H9 (cell line): ENCODE measurements at regions not wholly inside any gene's neighbourhood (a gene's known extent, or its start where the extent isn't known, plus 50 kb on each side); places are given as distances from the start of the nearest gene placed in this dataset.

Source experiments
- DNase-seq: peaks from one replicate; pipeline ENCODE4 v3.0.0-alpha.2; 2017
- H2AFZ ChIP-seq: one replicate; pipeline ENCODE4 v1.6.1; 2013; ENCODE audit warnings: mild to moderate bottlenecking, low read length, control low read depth, moderate library complexity
- H2AK5ac ChIP-seq: 2 replicates; pipeline ENCODE4 v1.6.1; 2013; ENCODE audit warnings: low read length, control low read depth, mixed read lengths; ENCODE audit not compliant: insufficient read length
- H2BK120ac ChIP-seq: one replicate; pipeline ENCODE4 v1.6.1; 2013; ENCODE audit warnings: low read depth, mild to moderate bottlenecking, low read length, control low read depth, inconsistent platforms; ENCODE audit not compliant: poor library complexity, severe bottlenecking
- H2BK12ac ChIP-seq: 2 replicates; pipeline ENCODE4 v1.6.1; 2013; ENCODE audit warnings: low read length, control low read depth, mixed read lengths, low read depth; ENCODE audit not compliant: insufficient read length
- H2BK15ac ChIP-seq: 2 replicates; pipeline ENCODE4 v1.6.1; 2013; ENCODE audit warnings: low read depth, low read length, control low read depth
- H2BK20ac ChIP-seq: one replicate; pipeline ENCODE4 v1.6.1; 2013; ENCODE audit warnings: low read depth, mild to moderate bottlenecking, low read length, control low read depth, inconsistent platforms; ENCODE audit not compliant: poor library complexity, severe bottlenecking
- H2BK5ac ChIP-seq: 2 replicates; pipeline ENCODE4 v1.6.1; 2013; ENCODE audit warnings: low read length, control low read depth, mixed read lengths; ENCODE audit not compliant: insufficient read length
- H3K14ac ChIP-seq: 2 replicates; pipeline ENCODE4 v1.6.1; 2013; ENCODE audit warnings: low read length, control low read depth; ENCODE audit not compliant: insufficient read depth
- H3K18ac ChIP-seq: 2 replicates; pipeline ENCODE4 v1.6.1; 2013; ENCODE audit warnings: low read depth, mild to moderate bottlenecking, mixed read lengths, low read length, control low read depth; ENCODE audit not compliant: insufficient read length
- H3K23ac ChIP-seq: 2 replicates; pipeline ENCODE4 v1.6.1; 2013; ENCODE audit warnings: low read length, control low read depth, mixed read lengths, low read depth; ENCODE audit not compliant: insufficient read length
- H3K23me2 ChIP-seq: 2 replicates; pipeline ENCODE4 v1.6.1; 2013; ENCODE audit warnings: low read depth, mild to moderate bottlenecking, mixed read lengths, low read length, control low read depth; ENCODE audit not compliant: insufficient read length, poor library complexity, severe bottlenecking
- H3K27ac ChIP-seq: 2 replicates; pipeline ENCODE4 v1.5.1; 2013; ENCODE audit warnings: low read length, control low read depth, mixed read lengths, low read depth; ENCODE audit not compliant: insufficient read length
- H3K27me3 ChIP-seq: 2 replicates; pipeline ENCODE4 v1.6.1; 2013; ENCODE audit warnings: low read length, control low read depth, inconsistent platforms; ENCODE audit not compliant: insufficient read depth
- H3K4ac ChIP-seq: 2 replicates; pipeline ENCODE4 v1.6.1; 2013; ENCODE audit warnings: low read depth, mild to moderate bottlenecking, control low read depth, inconsistent platforms, low read length, moderate library complexity
- H3K4me1 ChIP-seq: 2 replicates; pipeline ENCODE4 v1.6.1; 2013; ENCODE audit warnings: low read length, control low read depth, inconsistent platforms; ENCODE audit not compliant: insufficient read depth
- H3K4me2 ChIP-seq: 2 replicates; pipeline ENCODE4 v1.6.1; 2013; ENCODE audit warnings: low read length, control low read depth, mixed read lengths; ENCODE audit not compliant: insufficient read length, insufficient read depth
- H3K56ac ChIP-seq: 2 replicates; pipeline ENCODE4 v1.6.1; 2013; ENCODE audit warnings: low read depth, mild to moderate bottlenecking, mixed read lengths, low read length, control low read depth; ENCODE audit not compliant: insufficient read length
- H3K79me1 ChIP-seq: 2 replicates; pipeline ENCODE4 v1.6.1; 2013; ENCODE audit warnings: low read depth, mild to moderate bottlenecking, moderate library complexity, low read length, control low read depth, inconsistent platforms; ENCODE audit not compliant: insufficient read depth, poor library complexity, severe bottlenecking
- H3K79me2 ChIP-seq: 2 replicates; pipeline ENCODE4 v1.6.1; 2013; ENCODE audit warnings: low read length, control low read depth, inconsistent platforms; ENCODE audit not compliant: insufficient read depth
- H3K9ac ChIP-seq: 2 replicates; pipeline ENCODE4 v1.6.1; 2013; ENCODE audit warnings: low read length, control low read depth, mixed read lengths; ENCODE audit not compliant: insufficient read length; ENCODE audit errors: extremely low read depth
- H3K9me3 ChIP-seq: one replicate; pipeline ENCODE4 v1.6.1; 2013; ENCODE audit warnings: low read depth, low read length, inconsistent platforms; ENCODE audit not compliant: control insufficient read depth
- H3T11ph ChIP-seq: one replicate; pipeline ENCODE4 v1.6.1; 2013; ENCODE audit warnings: mild to moderate bottlenecking, low read length, control low read depth, inconsistent platforms
- H4K20me1 ChIP-seq: one replicate; pipeline ENCODE4 v1.6.1; 2013; ENCODE audit not compliant: control insufficient read depth, insufficient read length, insufficient read depth
- H4K5ac ChIP-seq: 2 replicates; pipeline ENCODE4 v1.6.1; 2013; ENCODE audit warnings: low read depth, mild to moderate bottlenecking, mixed read lengths, low read length, control low read depth; ENCODE audit not compliant: insufficient read length
- H4K8ac ChIP-seq: replicated peaks from 2 replicates; pipeline ENCODE4 v1.6.1; 2013; ENCODE audit warnings: low read length, control low read depth, mixed read lengths, low read depth; ENCODE audit not compliant: insufficient read length
- H4K91ac ChIP-seq: 2 replicates; pipeline ENCODE4 v1.6.1; 2013; ENCODE audit warnings: low read depth, mild to moderate bottlenecking, moderate library complexity, mixed read lengths, low read length, control low read depth; ENCODE audit not compliant: insufficient read length
- H3K27ac Mint-ChIP-seq, 3 experiments: 2 replicates in 2 of 3; 3 replicates in 1 of 3; pipeline ENCODE4 v1.8.0; 2020 to 2021; ENCODE audit warnings: mixed read lengths in 3 of 3, mild to moderate bottlenecking in 1 of 3, moderate library complexity in 1 of 3
- H3K27me3 Mint-ChIP-seq: 2 replicates; pipeline ENCODE4 v1.8.0; 2021; ENCODE audit warnings: low read depth, mild to moderate bottlenecking, moderate library complexity, mixed read lengths
- H3K36me3 Mint-ChIP-seq, 3 experiments: 2 replicates in 2 of 3; 3 replicates in 1 of 3; pipeline ENCODE4 v1.8.0; 2020 to 2021; ENCODE audit warnings: low read depth in 3 of 3, mixed read lengths in 3 of 3; ENCODE audit not compliant: insufficient read depth in 1 of 3
- H3K4me1 Mint-ChIP-seq, 2 experiments: 2 replicates each; pipeline ENCODE4 v1.8.0; 2020; ENCODE audit warnings: mixed read lengths in 2 of 2
- H3K4me3 Mint-ChIP-seq, 2 experiments: 2 replicates in 1 of 2; 3 replicates in 1 of 2; pipeline ENCODE4 v1.8.0; 2020 to 2021; ENCODE audit warnings: mild to moderate bottlenecking in 2 of 2, mixed read lengths in 2 of 2, moderate library complexity in 1 of 2
- H3K9me3 Mint-ChIP-seq, 2 experiments: 2 replicates in 1 of 2; 3 replicates in 1 of 2; pipeline ENCODE4 v1.8.0; 2020; ENCODE audit warnings: mild to moderate bottlenecking in 2 of 2, mixed read lengths in 2 of 2, moderate library complexity in 1 of 2
- WGBS: extraction: QIAGEN DNeasy Blood & Tissue Kit; methylation state at CpG from one replicate; pipeline ENCODE4 v1.1.7; 2013; ENCODE audit warnings: missing lambda C conversion rate, low lambda C conversion rate, mixed read lengths; ENCODE audit not compliant: insufficient read length; ENCODE audit errors: extremely low coverage; 5-methylcytosine and 5-hydroxymethylcytosine counted together
- TF ChIP-seq, protein P1 (sequence below): fragments of 200-600 bp; sonication (generic); conservative IDR thresholded peaks from 3 replicates; pipeline ENCODE4 v1.8.0; 2021; ENCODE audit warnings: antibody characterized with exemption, mild to moderate bottlenecking

DNA sequence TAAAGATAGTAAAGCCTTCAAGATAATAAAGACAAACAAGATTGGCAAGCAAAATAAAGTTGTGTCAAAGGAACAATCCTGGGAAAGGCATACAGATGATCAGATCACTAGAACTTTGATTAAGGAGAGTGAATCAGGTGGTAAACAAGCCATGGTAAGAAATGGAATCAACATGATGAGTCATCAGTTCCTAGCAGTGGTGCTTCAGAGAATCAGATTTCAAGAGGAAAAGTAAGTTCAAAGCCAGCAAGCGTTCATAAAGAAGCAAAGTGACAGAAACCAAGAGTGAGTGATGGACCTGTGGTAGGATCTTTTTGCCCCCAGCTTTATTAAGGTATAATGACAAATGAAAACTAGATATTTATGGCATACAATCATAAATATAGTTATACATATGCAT is 340.4 kb downstream of the TPBG start:
- H3K27me3 ChIP-seq = no peaks in the 10 kb centered on the region
- no peak overlapping the region for H2BK120ac ChIP-seq
- no peak overlapping the region for H2BK15ac ChIP-seq
- H3K27ac ChIP-seq = no peak overlapping the region
- Mint-ChIP-seq H3K36me3 (peaks cover 17 to 28% (median 20%) of the 10 kb centered on the region in 3 experiments), H3K27me3 (no peaks in the 10 kb centered on the region), H3K4me1 (peaks cover 5 to 12% of the 10 kb centered on the region in 2 experiments; a peak in 2 of 4 replicates), H3K9me3 (peaks cover 22 to 26% of the 10 kb centered on the region in 2 experiments; a peak in 4 of 5 replicates), H3K27ac (no peak overlapping the region), H3K4me3 (no peak overlapping the region)
- no peaks in the 10 kb centered on the region for H3K79me1 ChIP-seq
- no peaks in the 10 kb centered on the region for H3K4me1 ChIP-seq
- H3K9me3 ChIP-seq = peaks cover 7% of the 10 kb centered on the region
- H3K18ac ChIP-seq = no peak overlapping the region
- no peaks in the 10 kb centered on the region for H3K79me2 ChIP-seq
- H3K56ac ChIP-seq = no peak overlapping the region
- TF ChIP-seq, protein P1, sequence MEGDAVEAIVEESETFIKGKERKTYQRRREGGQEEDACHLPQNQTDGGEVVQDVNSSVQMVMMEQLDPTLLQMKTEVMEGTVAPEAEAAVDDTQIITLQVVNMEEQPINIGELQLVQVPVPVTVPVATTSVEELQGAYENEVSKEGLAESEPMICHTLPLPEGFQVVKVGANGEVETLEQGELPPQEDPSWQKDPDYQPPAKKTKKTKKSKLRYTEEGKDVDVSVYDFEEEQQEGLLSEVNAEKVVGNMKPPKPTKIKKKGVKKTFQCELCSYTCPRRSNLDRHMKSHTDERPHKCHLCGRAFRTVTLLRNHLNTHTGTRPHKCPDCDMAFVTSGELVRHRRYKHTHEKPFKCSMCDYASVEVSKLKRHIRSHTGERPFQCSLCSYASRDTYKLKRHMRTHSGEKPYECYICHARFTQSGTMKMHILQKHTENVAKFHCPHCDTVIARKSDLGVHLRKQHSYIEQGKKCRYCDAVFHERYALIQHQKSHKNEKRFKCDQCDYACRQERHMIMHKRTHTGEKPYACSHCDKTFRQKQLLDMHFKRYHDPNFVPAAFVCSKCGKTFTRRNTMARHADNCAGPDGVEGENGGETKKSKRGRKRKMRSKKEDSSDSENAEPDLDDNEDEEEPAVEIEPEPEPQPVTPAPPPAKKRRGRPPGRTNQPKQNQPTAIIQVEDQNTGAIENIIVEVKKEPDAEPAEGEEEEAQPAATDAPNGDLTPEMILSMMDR = no peak
- no peak overlapping the region for H3K9ac ChIP-seq
- H2BK20ac ChIP-seq = no peak overlapping the region
- no peak overlapping the region for H2AK5ac ChIP-seq
- H2BK5ac ChIP-seq = no peak overlapping the region
- no peak overlapping the region for H3K14ac ChIP-seq
- WGBS = no CpG with 5 or more reads among the region's 1 CpG
- H3T11ph ChIP-seq = no peak overlapping the region
- no peak overlapping the region for H4K8ac ChIP-seq
- no peak overlapping the region for H3K4ac ChIP-seq
- no peak overlapping the region for H2AFZ ChIP-seq
- no peak overlapping the region for H3K23ac ChIP-seq
- H3K4me2 ChIP-seq = no peak overlapping the region
- no peak overlapping the region for H4K91ac ChIP-seq
- no peak for DNase-seq
- H2BK12ac ChIP-seq = no peak overlapping the region
- no peaks in the 10 kb centered on the region for H3K23me2 ChIP-seq
- H4K5ac ChIP-seq = no peak overlapping the region
- no peaks in the 10 kb centered on the region for H4K20me1 ChIP-seq
